Prostate gland (tissue), 2 donors: ENCODE measurements at regions not wholly inside any gene's neighbourhood (a gene's known extent, or its start where the extent isn't known, plus 50 kb on each side); places are given as distances from the start of the nearest gene placed in this dataset.

ENCODE experiments used
- DNase-seq: peaks from one replicate; pipeline ENCODE4 v3.0.0-alpha.2; 2019; ENCODE audit warnings: low spot score
- H3K27ac ChIP-seq, 2 donors: fragments of 200-600 bp; sonication (generic); 2 replicates each; pipeline ENCODE4 v1.5.1; 2017 to 2019
- H3K27me3 ChIP-seq: fragments of 200-600 bp; sonication (generic); replicated peaks from 2 replicates; pipeline ENCODE4 v1.5.1; 2019; ENCODE audit not compliant: insufficient read depth
- H3K36me3 ChIP-seq, 2 donors: fragments of 200-600 bp; sonication (generic); 1 replicate in 1 of 2; 2 replicates in 1 of 2; pipeline versions ENCODE4 v1.5.1 to v1.8.1; 2017 to 2019
- H3K4me1 ChIP-seq: fragments of 200-600 bp; sonication (generic); replicated peaks from 2 replicates; pipeline ENCODE4 v1.5.1; 2019
- H3K4me3 ChIP-seq, 2 donors: fragments of 200-600 bp; sonication (generic); 2 replicates each; pipeline ENCODE4 v1.5.1; 2017 to 2019
- H3K9me3 ChIP-seq: fragments of 200-600 bp; sonication (generic); 2 replicates; pipeline ENCODE4 v1.5.1; 2017
- CTCF ChIP-seq, 4 experiments: fragments of 200-600 bp in 2 of 4; fragments of 450-650 bp in 2 of 4; sonication (generic) in 2 of 4; IDR thresholded peaks; 1 replicate in 3 of 4; 2 replicates in 1 of 4; pipeline ENCODE4 v1.5.1; 2016 to 2019; ENCODE audit warnings: antibody characterized with exemption in 4 of 4, mild to moderate bottlenecking in 2 of 4, moderate library complexity in 2 of 4
- POLR2A ChIP-seq: fragments of 450-650 bp; IDR thresholded peaks from one replicate; pipeline ENCODE4 v1.6.1; 2016; ENCODE audit warnings: antibody characterized with exemption, mild to moderate bottlenecking
- POLR2AphosphoS5 ChIP-seq: sonication (generic); formaldehyde crosslinking; IDR thresholded peaks from one replicate; pipeline ENCODE4 v1.6.1; 2017; ENCODE audit warnings: antibody characterized with exemption
- WGBS: methylation state at CpG from one replicate; pipeline ENCODE4 v1.1.5; 2018; 5-methylcytosine and 5-hydroxymethylcytosine counted together
- intact Hi-C: fragments of 100-400 bp; cut with DNase I; formaldehyde crosslinking; loops from one replicate; pipeline ENCODE4 v1.14.2; 2022

- 77% methylated on average over 4 of the region's 4 CpGs for WGBS
- TF ChIP-seq POLR2AphosphoS5 (no peak), CTCF (IDR thresholded peaks at IDR 0.05) (no peak), POLR2A (no peak)
- no peak overlapping the region for H3K27ac ChIP-seq
- H3K27me3 ChIP-seq = no peaks in the 10 kb centered on the region
- H3K4me3 ChIP-seq = no peak overlapping the region
- no peaks in the 10 kb centered on the region for H3K4me1 ChIP-seq
- intact Hi-C loops = no loop called here
- H3K9me3 ChIP-seq = no peaks in the 10 kb centered on the region
- no peaks in the 10 kb centered on the region for H3K36me3 ChIP-seq
- no peak for DNase-seq
Measured at GRCh38 chr18:76752400-76752799, 70.0 kb upstream of the ZNF236 start.

- Histone ChIP-seq H3K36me3 (no peaks in the 10 kb centered on the region), H3K9me3 (no peaks in the 10 kb centered on the region), H3K4me1 (no peaks in the 10 kb centered on the region), H3K27me3 (no peaks in the 10 kb centered on the region), H3K27ac (no peak overlapping the region), H3K4me3 (no peak overlapping the region)
- 90% methylated on average over 5 of the region's 5 CpGs for WGBS
- TF ChIP-seq POLR2AphosphoS5 (no peak), CTCF (IDR thresholded peaks at IDR 0.05) (no peak), POLR2A (no peak)
- intact Hi-C loops = no loop called here
- no peak for DNase-seq
Measured at GRCh38 chr18:76750917-76751890, 71.2 kb upstream of the ZNF236 start.

GRCh38 chr18:76750269-76750668, 72.1 kb upstream of the ZNF236 start:
- Histone ChIP-seq H3K4me3 (no peak overlapping the region), H3K27ac (no peak overlapping the region), H3K9me3 (no peaks in the 10 kb centered on the region), H3K4me1 (no peaks in the 10 kb centered on the region), H3K27me3 (no peaks in the 10 kb centered on the region), H3K36me3 (no peaks in the 10 kb centered on the region)
- TF ChIP-seq POLR2A = no peak
- no peak for TF ChIP-seq POLR2AphosphoS5
- no peak for TF ChIP-seq CTCF (IDR thresholded peaks at IDR 0.05)
- intact Hi-C loops = no loop called here
- no peak for DNase-seq

GRCh38 chr18:76747676-76748075, 74.7 kb upstream of the ZNF236 start:
- Histone ChIP-seq H3K27me3 (no peaks in the 10 kb centered on the region), H3K27ac (no peak overlapping the region), H3K4me1 (no peaks in the 10 kb centered on the region), H3K4me3 (no peak overlapping the region), H3K36me3 (no peaks in the 10 kb centered on the region), H3K9me3 (no peaks in the 10 kb centered on the region)
- TF ChIP-seq POLR2AphosphoS5 = no peak
- no peak for TF ChIP-seq POLR2A
- no peak for TF ChIP-seq CTCF (IDR thresholded peaks at IDR 0.05)
- DNase-seq = no peak
- WGBS = 59% methylated on average over 1 of the region's 1 CpG
- intact Hi-C loops = no loop called here

- intact Hi-C loops = no loop called here
- no peaks in the 10 kb centered on the region for H3K9me3 ChIP-seq
Measured at GRCh38 chr18:76741346-76741745, 81.0 kb upstream of the ZNF236 start.

More at GRCh38 chr18:76741346-76741745, 81.0 kb upstream of the ZNF236 start:
- H3K27me3 ChIP-seq = no peaks in the 10 kb centered on the region
- H3K27ac ChIP-seq = peak overlapping the region in 1 of 2 donors; percentile 61
- TF ChIP-seq POLR2A = no peak
- TF ChIP-seq CTCF (IDR thresholded peaks at IDR 0.05) = no peak
- TF ChIP-seq POLR2AphosphoS5 = no peak
- H3K4me1 ChIP-seq = no peaks in the 10 kb centered on the region
- no peaks in the 10 kb centered on the region for H3K36me3 ChIP-seq
- no peak overlapping the region for H3K4me3 ChIP-seq
- no peak for DNase-seq
- WGBS = 59% methylated on average over 3 of the region's 3 CpGs
